Stimulated activated naive CD8-positive, alpha-beta T cell treated with anti-CD3 and anti-CD28 coated beads, Interleukin-15, amount 100 ng/mL, for 72 hours (primary cell): ENCODE measurements at regions not wholly inside any gene's neighbourhood (a gene's known extent, or its start where the extent isn't known, plus 50 kb on each side); places are given as distances from the start of the nearest gene placed in this dataset.
"Not testable (repeated sequence)": the region's sequence is repeated elsewhere in the genome, so short reads cannot be mapped to it uniquely, and the experiment has no call there.

Experiments used
- ATAC-seq: fragments of 150-1000 bp; cut with Tn5 transposase; 2 replicates; pipeline ENCODE4 v1.10.0; 2021; ENCODE audit warnings: mild to moderate bottlenecking, moderate library complexity
- DNase-seq, 2 donors: peaks; one replicate each; pipeline ENCODE4 v3.0.0; 2021 to 2022
- H3K27ac Mint-ChIP-seq, 2 donors: one replicate each; pipeline ENCODE4 v1.8.0; 2022; ENCODE audit warnings: mild to moderate bottlenecking in 2 of 2, mixed read lengths in 2 of 2, moderate library complexity in 2 of 2
- H3K27me3 Mint-ChIP-seq: one replicate; pipeline ENCODE4 v1.8.0; 2022; ENCODE audit warnings: mixed read lengths
- H3K4me1 Mint-ChIP-seq: one replicate; pipeline ENCODE4 v1.8.0; 2022; ENCODE audit warnings: mild to moderate bottlenecking, mixed read lengths
- H3K4me3 Mint-ChIP-seq, 2 donors: one replicate each; pipeline ENCODE4 v1.8.0; 2022; ENCODE audit warnings: mild to moderate bottlenecking in 2 of 2, mixed read lengths in 2 of 2, moderate library complexity in 1 of 2
- H3K9me3 Mint-ChIP-seq, 2 donors: one replicate each; pipeline ENCODE4 v1.8.0; 2022; ENCODE audit warnings: mixed read lengths in 2 of 2

- not testable (repeated sequence) for H3K27ac Mint-ChIP-seq, H3K9me3 Mint-ChIP-seq, DNase-seq, ATAC-seq, H3K27me3 Mint-ChIP-seq, H3K4me3 Mint-ChIP-seq, H3K4me1 Mint-ChIP-seq
These were observed 959.1 kb downstream of the EPHA4 start for GRCh38 chr2:220613004-220613403.

- ATAC-seq (no peak), DNase-seq (no peak)
- no peaks in the 10 kb centered on the region for H3K27me3 Mint-ChIP-seq
- no peak overlapping the region for H3K27ac Mint-ChIP-seq
- H3K9me3 Mint-ChIP-seq, result no peaks in the 10 kb centered on the region
- no peaks in the 10 kb centered on the region for H3K4me1 Mint-ChIP-seq
- no peak overlapping the region for H3K4me3 Mint-ChIP-seq
These were observed 958.0 kb downstream of the EPHA4 start for GRCh38 chr2:220614064-220614463.

DNA sequence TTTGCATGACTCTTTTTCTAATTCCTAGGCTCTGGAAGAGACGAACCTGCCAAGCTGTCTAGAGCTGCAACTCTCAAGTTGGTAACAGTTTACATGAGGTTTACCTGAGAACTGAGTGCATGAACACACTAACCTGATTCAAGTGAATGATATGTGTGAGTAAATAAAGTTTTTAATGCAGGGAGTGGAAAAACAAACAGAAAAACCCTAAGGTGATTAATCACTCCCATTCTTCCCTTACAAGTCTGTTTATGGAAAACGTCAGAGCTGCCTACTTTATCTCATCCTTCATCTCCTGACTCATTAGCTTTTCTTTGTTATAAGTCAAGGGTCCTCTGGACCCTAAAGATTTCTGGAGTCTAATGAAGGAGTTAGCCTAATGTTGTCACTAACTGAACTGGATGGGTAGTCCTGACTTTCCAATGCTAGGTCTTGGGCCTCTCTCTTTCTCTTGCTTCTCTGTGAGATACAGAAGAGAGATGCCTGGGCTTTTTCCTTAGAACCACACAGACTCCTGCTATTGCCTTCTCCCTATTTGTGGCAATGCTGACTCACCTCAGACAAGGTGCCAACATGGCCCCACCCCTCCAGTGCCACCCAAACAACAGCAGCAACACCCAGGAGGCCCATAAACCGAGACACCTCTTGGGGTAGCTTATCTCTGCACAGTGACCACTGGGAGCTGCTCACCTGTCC lies 952.4 kb downstream of the EPHA4 start:
- H3K9me3 Mint-ChIP-seq, result peaks cover 0 to 4% of the 10 kb centered on the region in 2 donors
- no peak for ATAC-seq
- no peaks in the 10 kb centered on the region for H3K4me1 Mint-ChIP-seq
- no peaks in the 10 kb centered on the region for H3K27me3 Mint-ChIP-seq
- no peak overlapping the region for H3K27ac Mint-ChIP-seq
- H3K4me3 Mint-ChIP-seq, result no peak overlapping the region
- DNase-seq, result no peak

- Mint-ChIP-seq H3K9me3 (no peaks in the 10 kb centered on the region), H3K27me3 (no peaks in the 10 kb centered on the region), H3K27ac (no peak overlapping the region), H3K4me1 (no peaks in the 10 kb centered on the region), H3K4me3 (no peak overlapping the region)
- ATAC-seq (no peak), DNase-seq (no peak)
These were observed 945.5 kb downstream of the EPHA4 start for GRCh38 chr2:220626603-220627002.

- no peaks in the 10 kb centered on the region for H3K4me1 Mint-ChIP-seq
- DNase-seq (no peak), ATAC-seq (no peak)
- no peaks in the 10 kb centered on the region for H3K27me3 Mint-ChIP-seq
- H3K27ac Mint-ChIP-seq, result peak overlapping the region in 1 of 2 donors; percentile 33
- H3K4me3 Mint-ChIP-seq, result no peak overlapping the region
- H3K9me3 Mint-ChIP-seq, result no peaks in the 10 kb centered on the region
These were observed 943.9 kb downstream of the EPHA4 start for GRCh38 chr2:220628252-220628651.

DNA sequence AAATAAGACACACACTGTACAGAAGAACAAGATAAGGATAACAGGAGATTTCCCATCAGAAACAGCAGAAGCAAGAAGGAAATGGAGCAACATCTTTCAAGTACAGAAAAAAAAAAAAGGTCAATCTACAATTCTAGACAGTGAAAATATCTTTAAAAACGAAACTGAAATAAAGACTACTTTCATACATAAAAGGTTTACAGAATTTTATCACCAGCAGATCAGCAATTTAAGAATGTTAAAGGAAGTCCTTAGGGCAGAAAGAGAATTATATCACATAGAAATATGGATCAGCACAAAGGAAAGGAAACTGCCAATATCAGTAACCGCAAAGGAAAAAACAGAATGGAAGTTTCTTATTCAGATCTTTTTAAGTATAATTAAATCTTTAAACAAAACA lies 931.0 kb downstream of the EPHA4 start:
- no peaks in the 10 kb centered on the region for H3K4me1 Mint-ChIP-seq

DNA sequence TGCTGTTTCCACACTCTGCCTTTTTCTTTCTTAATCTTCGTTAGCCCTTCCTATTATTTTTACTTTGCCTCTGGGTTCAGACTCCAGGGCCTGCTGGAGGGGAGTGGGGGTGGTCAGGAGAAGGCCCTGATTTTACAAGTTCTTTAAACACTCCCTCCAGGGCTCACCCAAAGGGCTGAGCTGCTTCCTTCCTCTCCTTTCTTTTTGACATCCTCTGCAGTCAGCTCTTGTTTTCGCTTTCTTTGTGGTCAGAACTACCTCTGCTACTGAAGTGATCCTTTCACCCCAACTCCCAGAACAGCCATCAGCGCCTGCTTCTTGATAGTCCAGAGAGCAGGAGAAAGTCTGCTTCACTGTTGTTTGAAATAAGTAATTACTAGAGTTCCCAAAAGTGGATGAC lies 925.7 kb downstream of the EPHA4 start:
- no peak overlapping the region for H3K27ac Mint-ChIP-seq
- no peak overlapping the region for H3K4me3 Mint-ChIP-seq
- DNase-seq (no peak), ATAC-seq (no peak)
- H3K4me1 Mint-ChIP-seq, result no peaks in the 10 kb centered on the region
- no peaks in the 10 kb centered on the region for H3K9me3 Mint-ChIP-seq
- peaks cover 6% of the 10 kb centered on the region for H3K27me3 Mint-ChIP-seq

More for the DNA sequence above, 931.0 kb downstream of the EPHA4 start:
- no peak for DNase-seq
- ATAC-seq, result no peak
- no peak overlapping the region for H3K4me3 Mint-ChIP-seq
- H3K27ac Mint-ChIP-seq, result no peak overlapping the region
- H3K9me3 Mint-ChIP-seq, result no peaks in the 10 kb centered on the region
- no peaks in the 10 kb centered on the region for H3K27me3 Mint-ChIP-seq

- no peak for DNase-seq
- Mint-ChIP-seq H3K9me3 (no peaks in the 10 kb centered on the region), H3K4me1 (no peaks in the 10 kb centered on the region), H3K27ac (no peak overlapping the region), H3K27me3 (peaks cover 12% of the 10 kb centered on the region), H3K4me3 (no peak overlapping the region)
- ATAC-seq, result no peak
These were observed 923.5 kb downstream of the EPHA4 start for GRCh38 chr2:220648628-220649027.

DNA sequence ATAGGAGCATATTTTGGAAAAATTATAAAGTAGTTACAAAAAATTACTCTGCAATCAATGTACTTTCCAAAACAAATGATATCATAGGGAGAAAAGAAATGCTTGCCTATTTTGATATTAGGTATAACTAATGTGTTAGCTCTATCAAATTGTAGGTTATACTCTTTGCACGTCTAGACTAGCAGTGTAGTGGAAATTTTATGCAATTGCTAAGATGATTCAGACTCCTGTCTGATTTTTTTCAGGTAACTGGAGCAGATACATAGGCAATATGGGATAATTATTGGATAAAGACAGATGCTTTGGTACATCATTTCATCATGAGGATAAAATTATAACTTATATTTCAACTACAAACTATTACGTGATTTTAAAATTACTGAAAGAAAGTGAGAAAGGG lies 918.3 kb downstream of the EPHA4 start:
- Mint-ChIP-seq H3K27me3 (peaks cover 6% of the 10 kb centered on the region), H3K27ac (no peak overlapping the region), H3K9me3 (no peaks in the 10 kb centered on the region), H3K4me3 (no peak overlapping the region), H3K4me1 (no peaks in the 10 kb centered on the region)
- no peak for ATAC-seq
- no peak for DNase-seq

DNA sequence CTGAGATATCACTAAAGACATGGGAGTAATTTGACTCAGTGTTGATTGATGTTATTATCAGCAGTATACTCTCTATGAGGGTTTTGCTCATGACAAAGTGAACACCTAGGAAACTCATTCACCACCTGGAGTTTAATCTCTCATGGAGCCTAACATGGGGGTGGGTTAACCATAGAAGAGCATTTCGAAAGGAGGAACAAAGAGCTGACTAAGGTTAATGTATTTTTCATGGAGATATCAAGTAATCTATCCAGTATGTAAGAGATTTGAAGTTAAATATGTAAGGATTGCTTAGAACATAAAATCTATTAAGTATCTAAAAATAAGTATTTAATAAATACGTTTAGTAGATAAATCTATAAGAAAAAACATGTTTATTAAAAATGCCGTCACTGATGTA lies 917.8 kb downstream of the EPHA4 start:
- H3K4me1 Mint-ChIP-seq, result no peaks in the 10 kb centered on the region
- DNase-seq (no peak), ATAC-seq (no peak)
- H3K9me3 Mint-ChIP-seq, result no peaks in the 10 kb centered on the region
- H3K27me3 Mint-ChIP-seq, result peaks cover 6% of the 10 kb centered on the region
- no peak overlapping the region for H3K4me3 Mint-ChIP-seq
- no peak overlapping the region for H3K27ac Mint-ChIP-seq

DNA sequence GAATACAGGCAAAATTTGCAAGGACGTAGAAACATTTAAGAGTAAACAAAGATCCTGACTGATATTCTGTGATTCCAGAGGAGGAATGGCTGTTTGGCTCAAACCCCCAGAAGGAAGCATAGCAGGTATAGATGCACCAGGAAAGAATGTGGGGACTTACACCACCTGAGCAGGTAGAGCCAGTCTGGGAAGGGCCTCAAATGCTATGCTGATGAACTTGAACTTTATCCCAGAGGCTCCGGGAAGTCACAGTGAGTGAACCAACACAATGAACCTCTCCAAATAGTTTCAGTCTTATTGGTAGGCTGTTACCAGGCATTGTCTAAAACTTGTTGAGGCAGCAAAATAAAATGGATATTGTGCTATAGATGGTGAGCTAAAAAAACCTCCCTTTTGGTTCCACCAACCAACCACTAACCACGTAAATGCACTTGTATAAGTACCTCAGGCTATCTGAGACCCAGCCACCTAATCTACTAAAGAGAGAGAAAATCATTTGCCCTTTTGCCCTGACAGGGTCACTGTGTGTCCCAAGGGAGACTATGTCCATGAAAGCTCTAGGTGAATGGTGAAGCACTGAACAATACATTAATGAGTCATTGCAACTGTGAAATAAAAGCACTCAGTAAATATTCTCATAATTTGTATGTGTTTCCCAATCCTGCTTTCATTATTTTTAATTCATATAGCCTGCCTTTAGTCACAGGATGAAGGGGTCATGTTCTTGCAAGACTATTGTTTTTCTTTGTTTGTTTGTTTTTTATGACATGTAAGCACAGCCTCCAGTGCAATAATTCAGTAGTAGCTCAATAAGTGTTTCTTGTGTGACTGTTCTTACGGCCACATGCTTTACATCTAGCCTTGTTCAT lies 911.6 kb downstream of the EPHA4 start:
- no peak for ATAC-seq
- H3K4me1 Mint-ChIP-seq, result no peaks in the 10 kb centered on the region
- no peak for DNase-seq

GRCh38 chr2:220662431-220662830 lies 909.7 kb downstream of the EPHA4 start:
- no peak for DNase-seq

More for the DNA sequence above, 911.6 kb downstream of the EPHA4 start:
- H3K27me3 Mint-ChIP-seq, result no peaks in the 10 kb centered on the region
- no peak overlapping the region for H3K27ac Mint-ChIP-seq
- no peak overlapping the region for H3K4me3 Mint-ChIP-seq
- H3K9me3 Mint-ChIP-seq, result no peaks in the 10 kb centered on the region

GRCh38 chr2:220663065-220663464 lies 909.0 kb downstream of the EPHA4 start:
- Mint-ChIP-seq H3K27me3 (no peaks in the 10 kb centered on the region), H3K4me1 (no peaks in the 10 kb centered on the region), H3K9me3 (no peaks in the 10 kb centered on the region), H3K4me3 (no peak overlapping the region), H3K27ac (no peak overlapping the region)
- no peak for ATAC-seq
- no peak for DNase-seq

More at GRCh38 chr2:220662431-220662830, 909.7 kb downstream of the EPHA4 start:
- Mint-ChIP-seq H3K27ac (no peak overlapping the region), H3K4me1 (no peaks in the 10 kb centered on the region), H3K9me3 (no peaks in the 10 kb centered on the region), H3K27me3 (no peaks in the 10 kb centered on the region), H3K4me3 (no peak overlapping the region)
- no peak for ATAC-seq

DNA sequence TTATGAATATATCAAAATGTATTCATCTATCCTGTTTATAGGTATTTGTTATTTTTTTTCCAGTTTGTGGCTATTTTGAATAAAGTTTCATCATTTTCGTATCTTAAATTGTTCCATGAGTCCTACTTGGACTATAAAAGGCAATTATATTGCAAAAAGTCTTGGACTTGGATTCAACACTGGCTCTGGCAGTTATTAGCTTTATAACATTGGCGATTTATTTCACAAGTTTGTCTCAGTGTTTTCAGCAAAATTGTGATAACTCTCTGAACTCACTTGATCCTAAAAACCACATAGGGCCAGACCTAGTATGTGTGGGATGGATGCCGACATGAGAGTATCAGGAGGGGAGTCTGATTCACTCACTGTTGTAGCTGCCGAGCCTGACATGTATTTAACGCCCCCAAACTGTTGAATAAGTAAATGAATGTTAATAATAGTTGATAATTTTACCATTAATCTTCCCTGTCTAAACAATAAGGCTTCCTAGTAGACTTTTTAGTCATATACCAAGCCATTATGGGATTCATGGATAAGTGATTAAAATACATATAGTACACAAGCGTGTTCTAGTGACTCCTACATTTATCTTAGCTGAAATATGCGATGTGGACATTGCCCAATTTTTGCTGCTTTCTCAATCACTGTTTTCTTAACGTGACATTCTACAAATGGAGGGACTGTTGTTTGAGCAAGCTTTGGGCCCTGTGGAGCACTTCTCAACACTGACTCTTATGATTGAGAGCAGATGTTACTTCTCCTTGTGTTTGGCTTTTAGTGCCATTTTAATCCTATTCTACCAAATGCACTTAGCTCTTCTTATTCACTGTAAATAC lies 907.6 kb downstream of the EPHA4 start:
- no peak overlapping the region for H3K27ac Mint-ChIP-seq
- H3K4me1 Mint-ChIP-seq, result no peaks in the 10 kb centered on the region
- H3K4me3 Mint-ChIP-seq, result no peak overlapping the region
- H3K9me3 Mint-ChIP-seq, result no peaks in the 10 kb centered on the region
- no peak for ATAC-seq
- no peak for DNase-seq
- H3K27me3 Mint-ChIP-seq, result no peaks in the 10 kb centered on the region

- no peak for ATAC-seq
- Mint-ChIP-seq H3K27ac (no peak overlapping the region), H3K4me1 (no peaks in the 10 kb centered on the region), H3K27me3 (no peaks in the 10 kb centered on the region), H3K4me3 (no peak overlapping the region), H3K9me3 (no peaks in the 10 kb centered on the region)
- no peak for DNase-seq
These were observed 907.0 kb downstream of the EPHA4 start for GRCh38 chr2:220665108-220665471.

DNA sequence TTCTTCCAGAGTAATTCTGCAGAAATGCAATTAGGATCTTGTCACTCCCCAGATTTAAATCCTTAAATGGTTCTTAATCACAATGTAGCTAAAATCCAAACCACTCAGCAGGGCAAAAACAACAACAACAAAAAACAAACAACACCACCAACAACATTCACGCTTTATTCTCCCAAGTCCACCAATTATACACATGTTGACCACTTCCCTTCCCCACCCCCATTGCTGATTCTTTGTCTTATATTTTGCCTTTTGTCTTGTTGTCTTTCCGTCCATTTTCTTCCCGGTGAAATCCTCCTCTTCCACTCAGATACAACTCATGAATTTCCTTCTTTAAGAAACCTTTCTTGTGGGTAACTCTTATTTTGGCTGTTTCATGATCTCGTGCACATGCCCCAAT lies 902.8 kb downstream of the EPHA4 start:
- Mint-ChIP-seq H3K9me3 (no peaks in the 10 kb centered on the region), H3K27me3 (no peaks in the 10 kb centered on the region), H3K4me1 (no peaks in the 10 kb centered on the region), H3K4me3 (no peak overlapping the region), H3K27ac (no peak overlapping the region)
- no peak for ATAC-seq
- DNase-seq, result no peak
